Fibroblast of villous mesenchyme (primary cell): ENCODE measurements at regions not wholly inside any gene's neighbourhood (a gene's known extent, or its start where the extent isn't known, plus 50 kb on each side); places are given as distances from the start of the nearest gene placed in this dataset.

Experiments used
- DNase-seq: peaks from one replicate; pipeline ENCODE4 v3.0.0-alpha.2; 2010; ENCODE audit warnings: low read depth
- H3K4me3 ChIP-seq: 2 replicates; pipeline ENCODE4 v1.5.1; 2011; ENCODE audit warnings: low read depth, mild to moderate bottlenecking, low read length
- TF ChIP-seq, protein P1 (sequence below): IDR thresholded peaks from 2 replicates; pipeline ENCODE4 v1.5.1; 2012; ENCODE audit warnings: low read depth, mild to moderate bottlenecking, low read length; ENCODE audit not compliant: insufficient read depth

DNA sequence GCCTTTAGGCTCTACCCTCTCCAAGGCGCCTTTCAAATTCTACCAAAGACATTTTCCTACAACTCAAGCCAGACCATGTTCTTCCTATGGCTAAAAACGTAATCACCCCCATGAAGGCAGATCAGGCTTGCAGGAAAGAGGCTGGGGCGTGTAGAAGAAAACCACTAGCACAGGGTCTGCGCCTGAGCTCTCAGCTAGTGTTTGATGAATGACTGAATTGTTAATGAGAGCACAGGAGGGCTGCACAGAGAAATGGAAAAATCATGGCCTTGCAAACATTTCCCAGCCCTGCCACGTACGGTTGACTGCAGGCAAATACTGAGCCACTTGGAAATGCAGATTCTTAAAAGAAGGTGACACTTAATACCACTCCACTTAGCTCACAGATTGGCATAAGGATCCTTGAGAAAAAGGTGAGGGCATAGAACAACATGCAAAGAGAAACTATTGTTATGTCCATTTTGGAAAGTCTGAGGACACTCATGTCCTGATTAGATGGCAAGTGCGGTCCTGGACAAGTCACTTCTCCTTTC, 148.6 kb downstream of the NXPE2 start:
- no peak overlapping the region for H3K4me3 ChIP-seq
- TF ChIP-seq, protein P1, sequence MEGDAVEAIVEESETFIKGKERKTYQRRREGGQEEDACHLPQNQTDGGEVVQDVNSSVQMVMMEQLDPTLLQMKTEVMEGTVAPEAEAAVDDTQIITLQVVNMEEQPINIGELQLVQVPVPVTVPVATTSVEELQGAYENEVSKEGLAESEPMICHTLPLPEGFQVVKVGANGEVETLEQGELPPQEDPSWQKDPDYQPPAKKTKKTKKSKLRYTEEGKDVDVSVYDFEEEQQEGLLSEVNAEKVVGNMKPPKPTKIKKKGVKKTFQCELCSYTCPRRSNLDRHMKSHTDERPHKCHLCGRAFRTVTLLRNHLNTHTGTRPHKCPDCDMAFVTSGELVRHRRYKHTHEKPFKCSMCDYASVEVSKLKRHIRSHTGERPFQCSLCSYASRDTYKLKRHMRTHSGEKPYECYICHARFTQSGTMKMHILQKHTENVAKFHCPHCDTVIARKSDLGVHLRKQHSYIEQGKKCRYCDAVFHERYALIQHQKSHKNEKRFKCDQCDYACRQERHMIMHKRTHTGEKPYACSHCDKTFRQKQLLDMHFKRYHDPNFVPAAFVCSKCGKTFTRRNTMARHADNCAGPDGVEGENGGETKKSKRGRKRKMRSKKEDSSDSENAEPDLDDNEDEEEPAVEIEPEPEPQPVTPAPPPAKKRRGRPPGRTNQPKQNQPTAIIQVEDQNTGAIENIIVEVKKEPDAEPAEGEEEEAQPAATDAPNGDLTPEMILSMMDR, result no peak
- no peak for DNase-seq

DNA sequence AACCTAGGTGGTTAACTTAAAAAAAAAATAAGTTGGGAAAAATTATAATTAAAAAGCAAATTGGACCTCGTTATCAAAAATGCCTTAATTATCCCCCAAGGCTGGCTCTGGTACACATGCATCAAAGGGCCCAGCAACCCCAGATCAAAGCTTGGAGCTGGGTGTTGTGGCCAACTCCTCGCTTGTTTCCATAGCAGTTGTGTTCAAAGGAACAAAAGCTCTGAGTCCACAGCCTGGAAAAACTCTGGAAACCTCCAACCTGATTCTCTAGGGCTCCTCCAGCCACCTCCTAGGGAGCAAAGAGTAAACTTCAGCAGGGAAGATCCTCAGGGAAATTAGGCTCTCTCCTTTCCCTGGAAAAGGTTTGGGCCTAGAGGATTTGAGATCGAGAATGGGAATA, 149.4 kb downstream of the NXPE2 start:
- no peak for DNase-seq
- TF ChIP-seq, protein P1, result no peak
- H3K4me3 ChIP-seq, result no peak overlapping the region

DNA sequence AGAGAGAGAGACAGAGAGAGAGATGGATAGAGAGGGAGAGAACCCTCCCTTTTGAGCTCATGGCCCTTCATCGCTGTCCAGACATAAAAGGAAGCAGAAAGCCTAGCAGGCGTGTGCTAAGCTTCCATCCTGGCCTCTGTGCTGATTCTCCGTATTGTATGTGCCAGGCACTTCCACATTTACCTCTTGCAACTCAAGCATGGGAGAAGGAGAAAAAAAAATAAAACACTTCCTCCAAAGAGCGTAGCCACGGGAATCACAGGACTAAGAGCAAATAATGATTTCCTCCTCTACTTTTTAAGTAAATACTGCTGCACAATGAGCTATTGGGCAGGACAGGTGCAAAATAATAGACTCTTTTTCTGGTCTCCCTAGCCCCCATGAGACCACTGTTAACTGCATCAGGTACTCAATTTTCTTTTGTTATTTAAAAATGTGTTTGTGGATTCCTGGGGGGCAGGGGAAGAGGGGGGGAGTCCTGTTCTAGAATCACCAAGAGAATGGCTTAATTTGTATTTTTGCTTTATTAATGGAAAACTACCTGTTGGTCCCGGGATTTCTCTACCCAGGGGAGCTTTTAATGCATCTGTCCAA, 154.3 kb downstream of the NXPE2 start:
- H3K4me3 ChIP-seq, result no peak overlapping the region
- no peak for DNase-seq
- TF ChIP-seq, protein P1, result no peak

DNA sequence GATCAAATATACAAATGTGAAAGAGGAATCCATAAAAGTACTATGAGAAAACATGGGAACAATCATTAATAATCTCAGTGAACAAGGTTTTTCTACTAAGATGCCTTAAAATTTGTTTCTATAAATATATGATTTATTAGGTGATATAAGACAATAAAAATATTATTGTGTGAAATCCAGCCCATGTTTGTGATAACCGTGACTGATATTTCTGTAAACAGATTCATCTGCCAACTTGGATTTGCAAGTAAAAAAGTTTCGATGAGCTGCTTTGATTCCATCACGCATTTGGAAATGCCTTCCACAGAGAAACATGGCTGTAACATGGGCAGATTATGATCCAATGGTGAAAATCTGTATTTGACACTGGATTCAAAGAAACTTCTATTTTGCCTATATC, 157.8 kb downstream of the NXPE2 start:
- no peak for DNase-seq
- no peak overlapping the region for H3K4me3 ChIP-seq
- TF ChIP-seq, protein P1, result no peak

DNA sequence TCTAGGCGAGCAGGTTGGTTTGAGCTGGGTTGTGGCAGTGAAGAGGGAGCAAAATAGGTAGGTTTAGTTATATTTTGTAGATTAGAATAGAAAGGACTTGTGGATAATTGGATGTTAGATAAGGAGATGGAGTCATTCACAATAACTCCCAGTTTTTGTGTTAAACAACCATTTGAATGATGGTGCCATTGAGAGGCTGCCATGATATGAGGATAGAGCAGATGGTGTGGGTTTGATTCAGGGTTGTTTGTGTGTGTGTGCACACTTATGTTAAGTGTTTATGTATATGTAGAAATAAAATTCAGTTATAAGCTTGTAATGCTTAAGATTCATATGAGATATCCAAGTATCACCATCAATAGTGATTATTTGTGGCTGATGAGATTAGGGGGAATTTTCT, 166.6 kb downstream of the NXPE2 start:
- TF ChIP-seq, protein P1, result no peak
- no peak for DNase-seq

DNA sequence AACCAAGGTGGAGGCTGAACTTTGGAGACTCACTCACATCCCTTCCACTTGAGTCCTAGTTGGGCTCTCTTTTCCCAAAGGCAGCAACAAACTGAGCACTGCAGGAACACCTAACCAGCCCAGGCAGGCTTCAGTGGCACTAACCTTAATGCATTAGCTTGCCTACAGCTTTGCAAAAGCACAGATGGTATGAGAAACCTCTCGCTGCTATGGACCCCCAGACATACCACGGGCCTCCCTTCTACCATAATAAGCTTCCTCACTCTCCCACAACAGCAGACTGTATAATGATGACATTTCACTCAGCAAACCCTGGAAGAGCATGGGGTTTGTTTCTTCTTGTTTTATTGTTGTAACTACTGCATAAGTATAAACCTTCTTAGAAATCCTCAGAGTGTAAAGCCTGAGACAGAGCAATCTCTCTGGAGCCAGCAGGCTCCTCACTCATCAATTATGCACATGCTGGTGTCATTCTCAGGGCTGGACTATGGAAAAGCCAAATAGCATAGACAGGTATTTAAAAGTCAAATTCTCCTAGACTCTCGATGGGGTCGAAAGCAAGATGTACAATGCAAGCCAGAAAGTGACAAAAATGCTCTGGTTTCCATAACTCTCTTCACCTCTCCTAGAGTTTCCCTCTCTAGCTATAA, 167.6 kb downstream of the NXPE2 start:
- no peak for DNase-seq
- TF ChIP-seq, protein P1, result no peak
- no peak overlapping the region for H3K4me3 ChIP-seq

More for the DNA sequence above, 166.6 kb downstream of the NXPE2 start:
- H3K4me3 ChIP-seq, result no peak overlapping the region
